ENCODE measurements at regions not wholly inside any gene's neighbourhood (a gene's known extent, or its start where the extent isn't known, plus 50 kb on each side); places are given as distances from the start of the nearest gene placed in this dataset.

- no peak for TF ChIP-seq ARNT (IDR thresholded peaks at IDR 0.05)
- TF ChIP-seq FOXM1 (IDR thresholded peaks at IDR 0.05; ENCODE audit: borderline replicate concordance), result no peak
- no peak for TF ChIP-seq CTBP1 (IDR thresholded peaks at IDR 0.05; ENCODE audit: borderline replicate concordance)
- TF ChIP-seq FOXA1 (IDR thresholded peaks at IDR 0.05), result no peak
- TF ChIP-seq SUZ12 (IDR thresholded peaks at IDR 0.05), result no peak
- TF ChIP-seq L3MBTL2 (conservative IDR thresholded peaks at IDR 0.05), result no peak
- no peak for TF ChIP-seq SP1 (IDR thresholded peaks at IDR 0.05)
- TF ChIP-seq HDGF (IDR thresholded peaks at IDR 0.05; ENCODE audit: borderline replicate concordance), result no peak
- no peak for TF ChIP-seq ZNF384 (IDR thresholded peaks at IDR 0.05)
- no peak for TF ChIP-seq FOXK2 (IDR thresholded peaks at IDR 0.05)
- no peak for TF ChIP-seq BHLHE40 (IDR thresholded peaks at IDR 0.05; ENCODE audit: borderline replicate concordance)
- TF ChIP-seq LEF1 (IDR thresholded peaks at IDR 0.05; ENCODE audit: borderline replicate concordance), result no peak
Measured at GRCh38 chr18:41643427-41643826, 311.6 kb upstream of the PIK3C3 start.

Measured in HEK293T (cell line).